Activated CD8-positive, alpha-beta memory T cell treated with anti-CD3 and anti-CD28 coated beads for 36 hours (primary cell): ENCODE measurements at regions not wholly inside any gene's neighbourhood (a gene's known extent, or its start where the extent isn't known, plus 50 kb on each side); places are given as distances from the start of the nearest gene placed in this dataset.
"Not testable (repeated sequence)": the region's sequence is repeated elsewhere in the genome, so short reads cannot be mapped to it uniquely, and the experiment has no call there.

Source experiments
- CTCF ChIA-PET: fragments of 350-600 bp; sonication (Branson Sonifier 250); formaldehyde crosslinking; loops from one replicate; lab custom pipeline; 2021; ENCODE audit warnings: antibody characterized with exemption; lab: Charles Lee
- POLR2A ChIA-PET: fragments of 350-600 bp; sonication (Branson Sonifier 250); formaldehyde crosslinking; loops from one replicate; lab custom pipeline; 2021; ENCODE audit warnings: antibody characterized with exemption; lab: Charles Lee

GRCh38 chr15:22256389-22257046 lies 176.2 kb downstream of the OR4M2 start:
- POLR2A ChIA-PET, CTCF ChIA-PET: not testable (repeated sequence)

- ChIA-PET CTCF (no interaction called here), POLR2A (no interaction called here)
Measured at GRCh38 chr15:22257047-22258008, 177.0 kb downstream of the OR4M2 start.

- ChIA-PET CTCF (no interaction called here), POLR2A (no interaction called here)
Measured at GRCh38 chr15:22258009-22258397, 177.7 kb downstream of the OR4M2 start.

- POLR2A ChIA-PET: no interaction called here
- CTCF ChIA-PET: no interaction called here
Measured at GRCh38 chr15:22258398-22259150, 178.2 kb downstream of the OR4M2 start.

GRCh38 chr15:22259151-22259750 lies 178.9 kb downstream of the OR4M2 start:
- CTCF ChIA-PET, POLR2A ChIA-PET: not testable (repeated sequence)

GRCh38 chr15:22259881-22260421 lies 179.6 kb downstream of the OR4M2 start:
- ChIA-PET CTCF (no interaction called here), POLR2A (no interaction called here)

GRCh38 chr15:22262613-22263020 lies 182.3 kb downstream of the OR4M2 start:
- ChIA-PET CTCF (no interaction called here), POLR2A (no interaction called here)

GRCh38 chr15:22263738-22264137 lies 183.4 kb downstream of the OR4M2 start:
- POLR2A ChIA-PET: no interaction called here
- CTCF ChIA-PET: no interaction called here

- CTCF ChIA-PET: interaction anchor here (0.7 kb wide), 1 partner anchor 19 kb away, joined by 3 read pairs; no protein-coding TSS in a partner anchor
- POLR2A ChIA-PET: not testable (repeated sequence)
Measured at GRCh38 chr15:22264272-22264671, 183.9 kb downstream of the OR4M2 start.

GRCh38 chr15:22265056-22265945 lies 185.0 kb downstream of the OR4M2 start:
- ChIA-PET POLR2A (no interaction called here), CTCF (interaction anchor here (1.0 kb wide), 1 partner anchor 41 kb away, joined by 4 read pairs; no protein-coding TSS in a partner anchor)

GRCh38 chr15:22265970-22266369 lies 185.6 kb downstream of the OR4M2 start:
- CTCF ChIA-PET: no interaction called here
- POLR2A ChIA-PET: no interaction called here

- CTCF ChIA-PET: no interaction called here
- POLR2A ChIA-PET: no interaction called here
Measured at GRCh38 chr15:22267761-22268160, 187.4 kb downstream of the OR4M2 start.

- POLR2A ChIA-PET, CTCF ChIA-PET: not testable (repeated sequence)
Measured at GRCh38 chr15:22268201-22268600, 187.9 kb downstream of the OR4M2 start.

- POLR2A ChIA-PET, CTCF ChIA-PET: not testable (repeated sequence)
Measured at GRCh38 chr15:22268654-22269053, 188.3 kb downstream of the OR4M2 start.

- CTCF ChIA-PET, POLR2A ChIA-PET: not testable (repeated sequence)
Measured at GRCh38 chr15:22272286-22273160, 186.2 kb upstream of the GOLGA6L22 start.

- POLR2A ChIA-PET, CTCF ChIA-PET: not testable (repeated sequence)
Measured at GRCh38 chr15:22273185-22273584, 185.5 kb upstream of the GOLGA6L22 start.

GRCh38 chr15:22274376-22274775 lies 184.3 kb upstream of the GOLGA6L22 start:
- POLR2A ChIA-PET, CTCF ChIA-PET: not testable (repeated sequence)
